ENCODE measurements at regions not wholly inside any gene's neighbourhood (a gene's known extent, or its start where the extent isn't known, plus 50 kb on each side); places are given as distances from the start of the nearest gene placed in this dataset.

- TF ChIP-seq CTCF (IDR thresholded peaks at IDR 0.05; ENCODE audit: low read depth, low read length) = no peak
- peak; percentile 85 for DNase-seq (ENCODE audit: low read depth, low spot score)
- no peak overlapping the region for H3K4me3 ChIP-seq (ENCODE audit: low read depth, low read length)
- in situ Hi-C loops (cut with HindIII; ENCODE audit: low sequenced_read_pairs) = no loop called here
These were observed 83.1 kb upstream of the STEAP1B start for GRCh38 chr7:22582863-22583622.

- no peak overlapping the region for H3K4me3 ChIP-seq (ENCODE audit: low read depth, low read length)
- no peak for TF ChIP-seq CTCF (IDR thresholded peaks at IDR 0.05; ENCODE audit: low read depth, low read length)
- DNase-seq (ENCODE audit: low read depth, low spot score) = peak; percentile 42
- in situ Hi-C loops (cut with HindIII; ENCODE audit: low sequenced_read_pairs) = no loop called here
These were observed 81.1 kb upstream of the STEAP1B start for GRCh38 chr7:22581099-22581498.

- no peak overlapping the region for H3K4me3 ChIP-seq (ENCODE audit: low read depth, low read length)
- TF ChIP-seq CTCF (IDR thresholded peaks at IDR 0.05; ENCODE audit: low read depth, low read length) = no peak
- DNase-seq (ENCODE audit: low read depth, low spot score) = no peak
- in situ Hi-C loops (cut with HindIII; ENCODE audit: low sequenced_read_pairs) = no loop called here
These were observed 80.0 kb upstream of the STEAP1B start for GRCh38 chr7:22579961-22580360.

GRCh38 chr7:22578007-22578733 lies 78.2 kb upstream of the STEAP1B start:
- in situ Hi-C loops (cut with HindIII; ENCODE audit: low sequenced_read_pairs) = no loop called here
- H3K4me3 ChIP-seq (ENCODE audit: low read depth, low read length) = no peak overlapping the region
- peak; percentile 78 for DNase-seq (ENCODE audit: low read depth, low spot score)
- TF ChIP-seq CTCF (IDR thresholded peaks at IDR 0.05; ENCODE audit: low read depth, low read length) = no peak

GRCh38 chr7:22577470-22578001 lies 77.5 kb upstream of the STEAP1B start:
- in situ Hi-C loops (cut with HindIII; ENCODE audit: low sequenced_read_pairs) = no loop called here
- no peak for TF ChIP-seq CTCF (IDR thresholded peaks at IDR 0.05; ENCODE audit: low read depth, low read length)
- no peak overlapping the region for H3K4me3 ChIP-seq (ENCODE audit: low read depth, low read length)
- DNase-seq (ENCODE audit: low read depth, low spot score) = peak; percentile 94

- TF ChIP-seq CTCF (IDR thresholded peaks at IDR 0.05; ENCODE audit: low read depth, low read length) = no peak
- H3K4me3 ChIP-seq (ENCODE audit: low read depth, low read length) = no peak overlapping the region
- in situ Hi-C loops (cut with HindIII; ENCODE audit: low sequenced_read_pairs) = no loop called here
- DNase-seq (ENCODE audit: low read depth, low spot score) = peak; percentile 17
These were observed 76.9 kb upstream of the STEAP1B start for GRCh38 chr7:22576612-22577469.

Measured in astrocyte of the spinal cord (primary cell).